B cell (primary cell): ENCODE measurements at regions not wholly inside any gene's neighbourhood (a gene's known extent, or its start where the extent isn't known, plus 50 kb on each side); places are given as distances from the start of the nearest gene placed in this dataset.

Experiments
- ATAC-seq: fragments of 200-7000 bp; cut with Tn5 transposase; one replicate; pipeline ENCODE4 v1.10.0; 2021; ENCODE audit warnings: low read depth, mild to moderate bottlenecking, moderate number of reproducible peaks, moderate library complexity
- CTCF ChIA-PET: fragments of 350-600 bp; sonication (Branson Sonifier 250); formaldehyde crosslinking; loops from one replicate; lab custom pipeline; 2021; ENCODE audit warnings: antibody characterized with exemption, inconsistent platforms; lab: Charles Lee
- POLR2A ChIA-PET: fragments of 350-600 bp; sonication (Branson Sonifier 250); formaldehyde crosslinking; loops from one replicate; lab custom pipeline; 2021; ENCODE audit warnings: antibody characterized with exemption; lab: Charles Lee
- DNase-seq: peaks from one replicate; pipeline ENCODE4 v3.0.0; 2013
- H2AFZ ChIP-seq: 2 replicates; pipeline ENCODE4 v1.6.1; 2012; ENCODE audit warnings: mild to moderate bottlenecking, low read depth, low read length; ENCODE audit not compliant: insufficient read depth, poor library complexity, severe bottlenecking
- H3K27ac ChIP-seq, 2 donors: 1 replicate in 1 of 2; 2 replicates in 1 of 2; pipeline ENCODE4 v1.5.1; 2012 to 2013; ENCODE audit warnings: low read length in 2 of 2, mild to moderate bottlenecking in 2 of 2, moderate library complexity in 1 of 2
- H3K27me3 ChIP-seq, 4 experiments: fragments of 200-600 bp in 1 of 4; sonication (generic) in 1 of 4; replicated peaks in 1 of 4; 1 replicate in 2 of 4; 2 replicates in 2 of 4; pipeline versions ENCODE4 v1.6.1 to v1.7.0; 2013 to 2016; ENCODE audit warnings: low read length in 3 of 4, mild to moderate bottlenecking in 2 of 4, mixed read lengths in 1 of 4, moderate library complexity in 1 of 4; ENCODE audit not compliant: insufficient read depth in 4 of 4, control insufficient read depth in 3 of 4; ENCODE audit errors: control extremely low read depth in 1 of 4
- H3K36me3 ChIP-seq, 2 experiments: replicated peaks in 1 of 2; 1 replicate in 1 of 2; 2 replicates in 1 of 2; pipeline versions ENCODE4 v1.6.1 to v1.7.1; 2013; ENCODE audit warnings: low read length in 1 of 2; ENCODE audit not compliant: insufficient read depth in 2 of 2, control insufficient read depth in 1 of 2; ENCODE audit errors: control extremely low read depth in 1 of 2, extremely low read depth in 1 of 2
- H3K4me1 ChIP-seq, 2 donors: fragments of 200-600 bp in 1 of 2; sonication (generic) in 1 of 2; 1 replicate in 1 of 2; 2 replicates in 1 of 2; pipeline versions ENCODE4 v1.5.1 to v1.6.1; 2013 to 2017; ENCODE audit warnings: low read length in 2 of 2; ENCODE audit not compliant: control insufficient read depth in 2 of 2, insufficient read depth in 2 of 2
- H3K4me2 ChIP-seq: replicated peaks from 2 replicates; pipeline ENCODE3; 2012; ENCODE audit warnings: mild to moderate bottlenecking, low read depth, low read length; ENCODE audit not compliant: poor library complexity, severe bottlenecking
- H3K4me3 ChIP-seq, 5 experiments: fragments of 200-600 bp in 1 of 5; sonication (generic) in 1 of 5; 1 replicate in 3 of 5; 2 replicates in 2 of 5; pipeline versions ENCODE4 v1.5.1 to v1.7.0; 2011 to 2016; ENCODE audit warnings: low read length in 4 of 5, mild to moderate bottlenecking in 4 of 5, low read depth in 2 of 5, control low read depth in 1 of 5, moderate library complexity in 1 of 5; ENCODE audit not compliant: insufficient read depth in 1 of 5; ENCODE audit errors: control extremely low read depth in 1 of 5, extremely low read depth in 1 of 5
- H3K79me2 ChIP-seq: fragments of 200-600 bp; sonication (generic); one replicate; pipeline ENCODE4 v1.6.0; 2016; ENCODE audit warnings: low read length; ENCODE audit not compliant: control insufficient read depth, insufficient read depth
- H3K9ac ChIP-seq: fragments of 200-600 bp; sonication (generic); 2 replicates; pipeline ENCODE4 v1.6.1; 2017; ENCODE audit warnings: mild to moderate bottlenecking, low read length, moderate library complexity
- H3K9me3 ChIP-seq, 3 donors: one replicate each; pipeline versions ENCODE4 v1.6.1 to v1.7.1; 2013; ENCODE audit warnings: low read length in 2 of 3; ENCODE audit not compliant: control insufficient read depth in 2 of 3, insufficient read depth in 1 of 3; ENCODE audit errors: control extremely low read depth in 1 of 3
- H4K20me1 ChIP-seq: 2 replicates; pipeline ENCODE4 v1.6.0; 2012; ENCODE audit warnings: mild to moderate bottlenecking, low read length; ENCODE audit not compliant: insufficient read depth, control insufficient read depth, poor library complexity, severe bottlenecking
- H3K27ac Mint-ChIP-seq: one replicate; pipeline ENCODE4 v1.8.0; 2021; ENCODE audit warnings: mixed read lengths
- H3K27me3 Mint-ChIP-seq: one replicate; pipeline ENCODE4 v1.8.0; 2021; ENCODE audit warnings: mixed read lengths
- H3K4me1 Mint-ChIP-seq: one replicate; pipeline ENCODE4 v1.8.0; 2021; ENCODE audit warnings: mixed read lengths
- H3K4me3 Mint-ChIP-seq: one replicate; pipeline ENCODE4 v1.8.0; 2021; ENCODE audit warnings: mixed read lengths
- H3K9me3 Mint-ChIP-seq: one replicate; pipeline ENCODE4 v1.8.0; 2022; ENCODE audit warnings: mixed read lengths; ENCODE audit not compliant: insufficient read depth
- EZH2 ChIP-seq: IDR thresholded peaks from 2 replicates; pipeline ENCODE4 v1.6.1; 2012; ENCODE audit warnings: borderline replicate concordance, low read depth, mild to moderate bottlenecking, moderate library complexity, low read length; ENCODE audit not compliant: insufficient read depth, poor library complexity, severe bottlenecking
- WGBS: methylation state at CpG from one replicate; pipeline ENCODE4 v1.1.5; 2013; ENCODE audit warnings: missing lambda C conversion rate; ENCODE audit not compliant: insufficient coverage; 5-methylcytosine and 5-hydroxymethylcytosine counted together
- intact Hi-C: fragments of 100-400 bp; cut with micrococcal nuclease; formaldehyde crosslinking; loops from one replicate; pipeline ENCODE4 v1.10.0; 2022
- TF ChIP-seq, protein P1 (sequence below): fragments of 200-600 bp; IDR thresholded peaks from one replicate; pipeline ENCODE4 v1.8.0; 2022; ENCODE audit warnings: antibody characterized with exemption, mild to moderate bottlenecking

DNA sequence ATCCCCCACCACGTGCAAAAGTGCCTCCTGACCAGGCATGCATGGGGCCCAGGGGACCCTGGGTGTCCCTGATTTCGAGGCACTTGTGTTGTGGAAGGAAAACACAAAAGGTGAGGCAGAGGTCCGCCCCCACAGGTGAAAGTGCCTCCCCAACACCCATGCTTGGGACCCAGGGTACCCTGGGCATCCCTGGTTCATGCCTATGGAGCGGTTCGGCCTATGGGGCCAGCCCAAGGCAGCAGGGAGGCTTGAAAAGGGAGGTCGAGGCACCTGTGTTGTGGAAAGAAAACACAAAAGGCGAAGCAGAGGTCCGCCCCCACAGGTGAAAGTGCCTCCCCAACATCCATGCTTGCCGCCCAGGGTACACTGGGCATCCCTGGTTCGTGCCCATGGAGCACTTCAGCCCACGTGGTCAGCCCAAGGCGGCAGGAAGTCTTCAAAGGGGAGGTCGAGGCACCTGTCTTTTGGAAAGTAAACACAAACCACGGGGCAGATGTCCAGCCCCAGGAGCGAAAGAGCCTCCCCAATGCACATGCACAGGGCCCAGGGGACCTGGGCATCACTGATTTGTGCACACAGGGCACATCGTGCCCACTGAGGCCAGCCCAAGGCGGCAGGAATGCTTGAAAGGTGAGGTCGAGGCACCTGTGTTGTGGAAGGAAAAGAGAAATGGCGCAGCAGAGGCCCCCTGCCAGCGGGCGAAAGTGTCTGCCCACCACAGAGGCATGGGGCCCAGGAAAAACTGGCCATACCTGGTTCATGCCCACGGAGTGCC lies 375.5 kb downstream of the ALG10 start:
- Histone ChIP-seq H3K36me3 (no peaks in the 10 kb centered on the region), H3K4me3 (no peak overlapping the region), H3K27ac (no peak overlapping the region), H3K9me3 (peaks cover 0 to 100% (median 0%) of the 10 kb centered on the region in 3 donors), H3K4me1 (no peaks in the 10 kb centered on the region), H2AFZ (no peak overlapping the region), H3K79me2 (no peaks in the 10 kb centered on the region), H3K4me2 (no peak overlapping the region), H4K20me1 (no peaks in the 10 kb centered on the region), H3K27me3 (no peaks in the 10 kb centered on the region), H3K9ac (no peak overlapping the region)
- ChIA-PET POLR2A (no interaction called here), CTCF (no interaction called here)
- ATAC-seq (no peak), DNase-seq (no peak)
- H3K27me3 Mint-ChIP-seq, result no peaks in the 10 kb centered on the region
- no peak overlapping the region for H3K27ac Mint-ChIP-seq
- TF ChIP-seq, protein P1, sequence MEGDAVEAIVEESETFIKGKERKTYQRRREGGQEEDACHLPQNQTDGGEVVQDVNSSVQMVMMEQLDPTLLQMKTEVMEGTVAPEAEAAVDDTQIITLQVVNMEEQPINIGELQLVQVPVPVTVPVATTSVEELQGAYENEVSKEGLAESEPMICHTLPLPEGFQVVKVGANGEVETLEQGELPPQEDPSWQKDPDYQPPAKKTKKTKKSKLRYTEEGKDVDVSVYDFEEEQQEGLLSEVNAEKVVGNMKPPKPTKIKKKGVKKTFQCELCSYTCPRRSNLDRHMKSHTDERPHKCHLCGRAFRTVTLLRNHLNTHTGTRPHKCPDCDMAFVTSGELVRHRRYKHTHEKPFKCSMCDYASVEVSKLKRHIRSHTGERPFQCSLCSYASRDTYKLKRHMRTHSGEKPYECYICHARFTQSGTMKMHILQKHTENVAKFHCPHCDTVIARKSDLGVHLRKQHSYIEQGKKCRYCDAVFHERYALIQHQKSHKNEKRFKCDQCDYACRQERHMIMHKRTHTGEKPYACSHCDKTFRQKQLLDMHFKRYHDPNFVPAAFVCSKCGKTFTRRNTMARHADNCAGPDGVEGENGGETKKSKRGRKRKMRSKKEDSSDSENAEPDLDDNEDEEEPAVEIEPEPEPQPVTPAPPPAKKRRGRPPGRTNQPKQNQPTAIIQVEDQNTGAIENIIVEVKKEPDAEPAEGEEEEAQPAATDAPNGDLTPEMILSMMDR, result no peak
- no peak for TF ChIP-seq EZH2
- no peak overlapping the region for H3K4me3 Mint-ChIP-seq
- H3K4me1 Mint-ChIP-seq, result no peaks in the 10 kb centered on the region
- intact Hi-C loops, result no loop called here
- WGBS, result 81% methylated on average over 18 of the region's 22 CpGs
- no peaks in the 10 kb centered on the region for H3K9me3 Mint-ChIP-seq

DNA sequence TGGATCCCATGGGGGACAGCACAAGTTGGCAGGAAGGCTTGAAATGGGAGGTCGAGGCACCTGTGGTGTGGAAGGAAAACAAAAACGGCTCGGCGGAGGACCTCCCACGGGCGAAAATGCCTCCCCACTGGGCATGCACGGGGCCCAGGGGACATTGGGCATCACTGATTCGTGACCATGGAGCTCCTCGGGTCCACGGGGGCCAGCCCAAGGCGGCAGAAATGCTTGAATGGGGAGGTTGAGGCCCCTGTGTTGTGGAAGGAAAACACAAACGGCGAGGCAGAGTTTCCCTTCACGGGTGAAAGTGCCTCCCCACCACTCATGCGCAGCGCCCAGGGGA lies 376.0 kb downstream of the ALG10 start:
- intact Hi-C loops, result no loop called here
- Mint-ChIP-seq H3K27me3 (no peaks in the 10 kb centered on the region), H3K9me3 (no peaks in the 10 kb centered on the region), H3K4me3 (no peak overlapping the region), H3K27ac (no peak overlapping the region), H3K4me1 (no peaks in the 10 kb centered on the region)
- H2AFZ ChIP-seq, result no peak overlapping the region
- no peak overlapping the region for H3K27ac ChIP-seq
- peaks cover 0 to 100% (median 0%) of the 10 kb centered on the region in 3 donors for H3K9me3 ChIP-seq
- no peaks in the 10 kb centered on the region for H3K4me1 ChIP-seq
- 72% methylated on average over 14 of the region's 16 CpGs for WGBS
- TF ChIP-seq, protein P1, result no peak
- no peak for TF ChIP-seq EZH2
- H3K79me2 ChIP-seq, result no peaks in the 10 kb centered on the region
- no peaks in the 10 kb centered on the region for H3K36me3 ChIP-seq
- H3K4me2 ChIP-seq, result no peak overlapping the region
- ChIA-PET CTCF (no interaction called here), POLR2A (no interaction called here)
- no peaks in the 10 kb centered on the region for H3K27me3 ChIP-seq
- H4K20me1 ChIP-seq, result no peaks in the 10 kb centered on the region
- no peak overlapping the region for H3K9ac ChIP-seq
- no peak for ATAC-seq
- H3K4me3 ChIP-seq, result no peak overlapping the region
- DNase-seq, result no peak
